OCI-LY3 (cell line): ENCODE measurements at regions not wholly inside any gene's neighbourhood (a gene's known extent, or its start where the extent isn't known, plus 50 kb on each side); places are given as distances from the start of the nearest gene placed in this dataset.

ENCODE experiments used
- EZH2phosphoT487 ChIP-seq: fragments of 200-600 bp; shearing (Covaris generic); IDR thresholded peaks from 2 replicates; pipeline ENCODE4 v1.6.1; 2018; ENCODE audit warnings: antibody characterized with exemption, mixed run types, low read depth
- TF ChIP-seq, protein P1 (sequence below): fragments of 200-600, 300-600 bp; sonication (generic); IDR thresholded peaks from 2 replicates; pipeline ENCODE4 v1.5.1; 2014; ENCODE audit warnings: antibody characterized with exemption, low read length, low read depth

DNA sequence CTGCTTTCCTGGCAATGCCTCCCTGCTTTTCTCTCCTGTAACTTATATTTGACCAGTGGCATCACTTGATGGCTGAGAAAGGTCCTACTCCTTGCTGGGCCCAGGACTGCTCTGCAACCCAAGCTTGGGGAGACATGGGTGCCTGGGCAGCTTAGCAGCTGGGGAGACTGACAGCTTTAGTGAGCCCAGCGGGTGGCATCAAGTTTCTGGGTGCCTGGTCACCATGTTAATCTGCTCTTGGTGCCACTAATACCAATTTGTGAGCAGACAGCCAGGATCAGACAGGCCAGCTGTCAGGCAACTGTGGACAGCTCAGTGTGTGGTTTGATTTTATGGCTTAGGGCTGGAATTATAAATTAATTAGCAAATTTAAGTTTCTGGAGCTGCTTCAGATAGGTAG is 144.8 kb upstream of the GLI2 start:
- TF ChIP-seq, protein P1, sequence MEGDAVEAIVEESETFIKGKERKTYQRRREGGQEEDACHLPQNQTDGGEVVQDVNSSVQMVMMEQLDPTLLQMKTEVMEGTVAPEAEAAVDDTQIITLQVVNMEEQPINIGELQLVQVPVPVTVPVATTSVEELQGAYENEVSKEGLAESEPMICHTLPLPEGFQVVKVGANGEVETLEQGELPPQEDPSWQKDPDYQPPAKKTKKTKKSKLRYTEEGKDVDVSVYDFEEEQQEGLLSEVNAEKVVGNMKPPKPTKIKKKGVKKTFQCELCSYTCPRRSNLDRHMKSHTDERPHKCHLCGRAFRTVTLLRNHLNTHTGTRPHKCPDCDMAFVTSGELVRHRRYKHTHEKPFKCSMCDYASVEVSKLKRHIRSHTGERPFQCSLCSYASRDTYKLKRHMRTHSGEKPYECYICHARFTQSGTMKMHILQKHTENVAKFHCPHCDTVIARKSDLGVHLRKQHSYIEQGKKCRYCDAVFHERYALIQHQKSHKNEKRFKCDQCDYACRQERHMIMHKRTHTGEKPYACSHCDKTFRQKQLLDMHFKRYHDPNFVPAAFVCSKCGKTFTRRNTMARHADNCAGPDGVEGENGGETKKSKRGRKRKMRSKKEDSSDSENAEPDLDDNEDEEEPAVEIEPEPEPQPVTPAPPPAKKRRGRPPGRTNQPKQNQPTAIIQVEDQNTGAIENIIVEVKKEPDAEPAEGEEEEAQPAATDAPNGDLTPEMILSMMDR, result no peak
- TF ChIP-seq EZH2phosphoT487, result no peak
